ENCODE measurements at regions not wholly inside any gene's neighbourhood (a gene's known extent, or its start where the extent isn't known, plus 50 kb on each side); places are given as distances from the start of the nearest gene placed in this dataset.

GRCh38 chr1:181262069-181262468 lies 173.6 kb downstream of the IER5 start:
- no peak overlapping the region for H3K9ac ChIP-seq (ENCODE audit: low read length)
- no peak overlapping the region for H2AFZ ChIP-seq (ENCODE audit: low read length)
- no peaks in the 10 kb centered on the region for H3K79me2 ChIP-seq (ENCODE audit: low read length)
- no peaks in the 10 kb centered on the region for H3K36me3 ChIP-seq (ENCODE audit: insufficient read depth, low read length)
- no peaks in the 10 kb centered on the region for H4K20me1 ChIP-seq (ENCODE audit: insufficient read depth, low read depth, low read length)
- DNase-seq: no peak
- H3K27me3 ChIP-seq (ENCODE audit: low read length): no peaks in the 10 kb centered on the region
- no peak overlapping the region for H3K4me2 ChIP-seq (ENCODE audit: low read depth, low read length, poor library complexity, severe bottlenecking)
- no peaks in the 10 kb centered on the region for H3K4me1 ChIP-seq (ENCODE audit: low read length)
- H3K9me3 ChIP-seq (ENCODE audit: low read length): no peaks in the 10 kb centered on the region
- H3K27ac ChIP-seq (ENCODE audit: low read length): no peak overlapping the region
- H3K4me3 ChIP-seq (ENCODE audit: low read length): no peak overlapping the region
- no peaks in the 10 kb centered on the region for H3K9me2 ChIP-seq (replicated peaks; ENCODE audit: insufficient read depth, low read length)

DNA sequence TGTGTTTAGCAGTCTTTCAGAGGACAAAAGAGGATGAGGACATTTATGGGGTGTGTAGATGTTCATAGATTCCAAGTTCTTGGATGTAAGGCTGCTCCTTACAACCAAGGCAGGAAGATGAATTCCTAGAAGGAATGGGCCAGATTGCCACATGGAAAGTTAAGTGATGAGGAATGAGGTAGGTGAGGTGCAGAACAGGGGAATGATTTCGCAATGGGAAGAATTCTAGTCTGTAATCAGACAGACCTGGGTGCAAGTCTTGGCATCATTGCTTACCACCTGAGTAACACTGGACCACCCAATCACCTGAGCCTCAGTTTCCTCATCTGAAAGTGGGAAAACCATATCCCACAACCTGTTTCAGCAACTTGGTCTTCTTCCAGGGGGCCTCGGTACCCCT lies 174.9 kb downstream of the IER5 start:
- H3K4me1 ChIP-seq (ENCODE audit: low read length): no peaks in the 10 kb centered on the region
- H3K9me2 ChIP-seq (replicated peaks; ENCODE audit: insufficient read depth, low read length): no peaks in the 10 kb centered on the region
- no peak overlapping the region for H2AFZ ChIP-seq (ENCODE audit: low read length)
- no peaks in the 10 kb centered on the region for H3K9me3 ChIP-seq (ENCODE audit: low read length)
- no peak overlapping the region for H3K4me2 ChIP-seq (ENCODE audit: low read depth, low read length, poor library complexity, severe bottlenecking)
- H3K9ac ChIP-seq (ENCODE audit: low read length): no peak overlapping the region
- H4K20me1 ChIP-seq (ENCODE audit: insufficient read depth, low read depth, low read length): no peaks in the 10 kb centered on the region
- no peak for DNase-seq
- no peak overlapping the region for H3K27ac ChIP-seq (ENCODE audit: low read length)
- no peak overlapping the region for H3K4me3 ChIP-seq (ENCODE audit: low read length)
- no peaks in the 10 kb centered on the region for H3K27me3 ChIP-seq (ENCODE audit: low read length)
- H3K36me3 ChIP-seq (ENCODE audit: insufficient read depth, low read length): no peaks in the 10 kb centered on the region
- no peaks in the 10 kb centered on the region for H3K79me2 ChIP-seq (ENCODE audit: low read length)

DNA sequence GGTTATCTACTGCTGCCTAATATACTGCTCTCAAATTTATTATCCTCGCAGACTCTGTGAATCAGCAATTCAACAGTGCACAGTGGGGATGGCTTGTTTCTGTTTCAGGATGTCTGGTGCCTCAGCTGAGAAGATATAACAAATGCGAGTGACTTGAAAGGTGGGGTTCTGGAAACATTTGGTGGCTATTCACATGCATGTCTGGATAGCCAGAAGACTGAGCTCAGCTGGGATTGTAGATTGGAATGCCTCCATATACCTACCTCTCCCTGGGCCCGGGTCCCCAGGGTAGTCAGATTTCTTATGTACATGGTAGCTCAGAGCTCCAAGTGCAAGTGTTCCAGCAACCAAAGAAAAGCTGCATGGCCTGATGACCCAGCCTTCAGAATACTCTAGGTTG lies 176.3 kb downstream of the IER5 start:
- H3K4me3 ChIP-seq (ENCODE audit: low read length): no peak overlapping the region
- no peaks in the 10 kb centered on the region for H3K27me3 ChIP-seq (ENCODE audit: low read length)
- DNase-seq: no peak
- no peaks in the 10 kb centered on the region for H3K9me3 ChIP-seq (ENCODE audit: low read length)
- H3K27ac ChIP-seq (ENCODE audit: low read length): no peak overlapping the region
- no peaks in the 10 kb centered on the region for H3K9me2 ChIP-seq (replicated peaks; ENCODE audit: insufficient read depth, low read length)
- H3K36me3 ChIP-seq (ENCODE audit: insufficient read depth, low read length): no peaks in the 10 kb centered on the region
- H2AFZ ChIP-seq (ENCODE audit: low read length): no peak overlapping the region
- no peaks in the 10 kb centered on the region for H3K79me2 ChIP-seq (ENCODE audit: low read length)
- H3K9ac ChIP-seq (ENCODE audit: low read length): no peak overlapping the region
- H3K4me2 ChIP-seq (ENCODE audit: low read depth, low read length, poor library complexity, severe bottlenecking): no peak overlapping the region
- H3K4me1 ChIP-seq (ENCODE audit: low read length): no peaks in the 10 kb centered on the region
- no peaks in the 10 kb centered on the region for H4K20me1 ChIP-seq (ENCODE audit: insufficient read depth, low read depth, low read length)

- H3K9me2 ChIP-seq (replicated peaks; ENCODE audit: insufficient read depth, low read length): no peaks in the 10 kb centered on the region
- no peaks in the 10 kb centered on the region for H3K79me2 ChIP-seq (ENCODE audit: low read length)
- no peaks in the 10 kb centered on the region for H3K36me3 ChIP-seq (ENCODE audit: insufficient read depth, low read length)
- H3K9me3 ChIP-seq (ENCODE audit: low read length): no peaks in the 10 kb centered on the region; the same call in 1 of the 2 replicates
- H3K9ac ChIP-seq (ENCODE audit: low read length): no peak overlapping the region
- H4K20me1 ChIP-seq (ENCODE audit: insufficient read depth, low read depth, low read length): no peaks in the 10 kb centered on the region
- no peak overlapping the region for H3K27ac ChIP-seq (ENCODE audit: low read length)
- no peak for DNase-seq
- H2AFZ ChIP-seq (ENCODE audit: low read length): no peak overlapping the region
- no peak overlapping the region for H3K4me3 ChIP-seq (ENCODE audit: low read length)
- no peak overlapping the region for H3K4me2 ChIP-seq (ENCODE audit: low read depth, low read length, poor library complexity, severe bottlenecking)
- H3K27me3 ChIP-seq (ENCODE audit: low read length): no peaks in the 10 kb centered on the region
- H3K4me1 ChIP-seq (ENCODE audit: low read length): no peaks in the 10 kb centered on the region
These were observed 196.5 kb downstream of the IER5 start for GRCh38 chr1:181284978-181285377.

DNA sequence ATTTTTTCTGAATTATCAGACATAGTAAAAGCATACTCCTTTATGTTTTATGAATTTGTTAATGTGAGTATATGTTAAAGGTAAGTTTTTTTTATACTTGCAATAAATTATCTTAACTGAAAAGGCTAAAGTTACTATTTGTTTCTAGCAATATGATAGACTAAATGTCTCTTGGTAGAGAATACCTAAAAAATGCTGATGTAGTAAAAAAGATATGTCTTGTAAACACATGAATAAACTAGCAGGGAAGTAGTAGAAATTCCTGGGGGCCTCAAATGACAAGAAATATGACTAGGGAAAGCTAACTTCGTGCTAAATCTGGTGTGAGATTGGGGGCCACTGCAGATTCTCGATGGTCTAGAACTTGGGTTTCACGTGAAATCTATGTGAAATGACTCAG lies 188.1 kb upstream of the CACNA1E start:
- H3K4me1 ChIP-seq (ENCODE audit: low read length): no peaks in the 10 kb centered on the region
- H2AFZ ChIP-seq (ENCODE audit: low read length): no peak overlapping the region
- H3K9me2 ChIP-seq (replicated peaks; ENCODE audit: insufficient read depth, low read length): no peaks in the 10 kb centered on the region
- no peak overlapping the region for H3K4me3 ChIP-seq (ENCODE audit: low read length)
- no peak overlapping the region for H3K4me2 ChIP-seq (ENCODE audit: low read depth, low read length, poor library complexity, severe bottlenecking)
- H3K9ac ChIP-seq (ENCODE audit: low read length): no peak overlapping the region
- H3K9me3 ChIP-seq (ENCODE audit: low read length): no peaks in the 10 kb centered on the region
- H3K79me2 ChIP-seq (ENCODE audit: low read length): no peaks in the 10 kb centered on the region
- no peak overlapping the region for H3K27ac ChIP-seq (ENCODE audit: low read length)
- no peaks in the 10 kb centered on the region for H3K27me3 ChIP-seq (ENCODE audit: low read length)
- no peaks in the 10 kb centered on the region for H3K36me3 ChIP-seq (ENCODE audit: insufficient read depth, low read length)
- no peaks in the 10 kb centered on the region for H4K20me1 ChIP-seq (ENCODE audit: insufficient read depth, low read depth, low read length)
- no peak for DNase-seq

- Histone ChIP-seq H3K9ac (ENCODE audit: low read length) (no peak overlapping the region), H3K27ac (ENCODE audit: low read length) (no peak overlapping the region), H2AFZ (ENCODE audit: low read length) (no peak overlapping the region), H3K79me2 (ENCODE audit: low read length) (no peaks in the 10 kb centered on the region), H3K9me3 (ENCODE audit: low read length) (no peaks in the 10 kb centered on the region), H4K20me1 (ENCODE audit: insufficient read depth, low read depth, low read length) (no peaks in the 10 kb centered on the region), H3K4me1 (ENCODE audit: low read length) (no peaks in the 10 kb centered on the region), H3K36me3 (ENCODE audit: insufficient read depth, low read length) (no peaks in the 10 kb centered on the region), H3K4me3 (ENCODE audit: low read length) (no peak overlapping the region), H3K4me2 (ENCODE audit: low read depth, low read length, poor library complexity, severe bottlenecking) (no peak overlapping the region), H3K9me2 (replicated peaks; ENCODE audit: insufficient read depth, low read length) (no peaks in the 10 kb centered on the region), H3K27me3 (ENCODE audit: low read length) (no peaks in the 10 kb centered on the region)
- DNase-seq: no peak
These were observed 187.1 kb upstream of the CACNA1E start for GRCh38 chr1:181296180-181296579.

GRCh38 chr1:181308098-181308497 lies 175.2 kb upstream of the CACNA1E start:
- no peaks in the 10 kb centered on the region for H4K20me1 ChIP-seq (ENCODE audit: insufficient read depth, low read depth, low read length)
- H3K4me2 ChIP-seq (ENCODE audit: low read depth, low read length, poor library complexity, severe bottlenecking): no peak overlapping the region
- H3K4me1 ChIP-seq (ENCODE audit: low read length): no peaks in the 10 kb centered on the region
- H3K27ac ChIP-seq (ENCODE audit: low read length): no peak overlapping the region
- H3K27me3 ChIP-seq (ENCODE audit: low read length): no peaks in the 10 kb centered on the region
- no peak overlapping the region for H2AFZ ChIP-seq (ENCODE audit: low read length)
- no peak overlapping the region for H3K4me3 ChIP-seq (ENCODE audit: low read length)
- no peak overlapping the region for H3K9ac ChIP-seq (ENCODE audit: low read length)
- DNase-seq: no peak
- no peaks in the 10 kb centered on the region for H3K36me3 ChIP-seq (ENCODE audit: insufficient read depth, low read length)
- no peaks in the 10 kb centered on the region for H3K9me3 ChIP-seq (ENCODE audit: low read length)
- no peaks in the 10 kb centered on the region for H3K79me2 ChIP-seq (ENCODE audit: low read length)
- H3K9me2 ChIP-seq (replicated peaks; ENCODE audit: insufficient read depth, low read length): no peaks in the 10 kb centered on the region

DNA sequence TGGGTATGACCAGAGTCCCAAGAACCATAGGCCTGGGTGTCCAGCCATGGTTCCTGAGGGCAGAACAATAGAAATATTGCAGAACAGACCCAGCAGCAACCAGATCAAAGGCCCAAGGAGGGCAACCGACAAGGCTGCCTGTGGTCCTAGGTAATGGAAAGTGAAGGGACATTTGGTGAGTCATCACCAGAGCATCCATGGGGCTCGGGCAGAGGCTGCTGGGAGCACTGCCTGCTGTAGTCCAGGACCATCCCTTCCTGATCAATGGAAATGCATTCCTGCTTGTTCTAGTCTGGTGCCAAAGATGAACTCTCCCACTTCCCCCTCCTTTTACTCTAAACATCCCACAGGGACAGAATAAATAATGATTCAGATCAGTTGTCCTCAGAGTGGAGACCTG lies 172.8 kb upstream of the CACNA1E start:
- Histone ChIP-seq H3K9ac (ENCODE audit: low read length) (no peak overlapping the region), H2AFZ (ENCODE audit: low read length) (no peak overlapping the region), H3K79me2 (ENCODE audit: low read length) (no peaks in the 10 kb centered on the region), H4K20me1 (ENCODE audit: insufficient read depth, low read depth, low read length) (no peaks in the 10 kb centered on the region), H3K9me2 (replicated peaks; ENCODE audit: insufficient read depth, low read length) (no peaks in the 10 kb centered on the region), H3K4me2 (ENCODE audit: low read depth, low read length, poor library complexity, severe bottlenecking) (no peak overlapping the region), H3K4me3 (ENCODE audit: low read length) (no peak overlapping the region), H3K27ac (ENCODE audit: low read length) (no peak overlapping the region), H3K9me3 (ENCODE audit: low read length) (no peaks in the 10 kb centered on the region), H3K4me1 (ENCODE audit: low read length) (no peaks in the 10 kb centered on the region), H3K36me3 (ENCODE audit: insufficient read depth, low read length) (no peaks in the 10 kb centered on the region), H3K27me3 (ENCODE audit: low read length) (no peaks in the 10 kb centered on the region)
- no peak for DNase-seq

DNA sequence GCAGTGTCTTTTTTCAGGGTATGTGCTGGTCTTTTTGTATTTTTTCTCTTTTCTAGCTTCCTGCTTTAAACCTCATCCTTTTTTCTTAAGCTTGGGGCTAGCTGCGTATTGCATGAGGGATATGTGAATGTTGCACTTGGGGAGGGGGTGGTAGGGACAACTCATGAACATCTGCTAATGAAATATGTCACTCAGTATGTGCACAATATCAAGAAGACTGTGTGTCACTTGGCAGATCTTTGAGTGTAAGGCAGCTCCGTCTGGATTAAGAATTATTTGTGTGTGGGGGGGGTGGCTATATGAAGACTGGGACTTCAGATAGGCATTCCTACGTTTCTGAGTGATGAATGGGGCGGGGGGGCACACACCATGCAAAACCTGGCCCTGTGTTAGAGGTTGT lies 170.4 kb upstream of the CACNA1E start:
- Histone ChIP-seq H3K9ac (ENCODE audit: low read length) (no peak overlapping the region), H3K4me1 (ENCODE audit: low read length) (no peaks in the 10 kb centered on the region), H3K36me3 (ENCODE audit: insufficient read depth, low read length) (no peaks in the 10 kb centered on the region), H3K9me3 (ENCODE audit: low read length) (no peaks in the 10 kb centered on the region), H3K4me3 (ENCODE audit: low read length) (no peak overlapping the region), H3K27me3 (ENCODE audit: low read length) (no peaks in the 10 kb centered on the region), H3K9me2 (replicated peaks; ENCODE audit: insufficient read depth, low read length) (no peaks in the 10 kb centered on the region), H3K79me2 (ENCODE audit: low read length) (no peaks in the 10 kb centered on the region), H3K27ac (ENCODE audit: low read length) (no peak overlapping the region), H4K20me1 (ENCODE audit: insufficient read depth, low read depth, low read length) (no peaks in the 10 kb centered on the region), H2AFZ (ENCODE audit: low read length) (no peak overlapping the region), H3K4me2 (ENCODE audit: low read depth, low read length, poor library complexity, severe bottlenecking) (no peak overlapping the region)
- no peak for DNase-seq

All from Karpas-422 (cell line).